Endothelial cell of umbilical vein (primary cell): ENCODE measurements at regions not wholly inside any gene's neighbourhood (a gene's known extent, or its start where the extent isn't known, plus 50 kb on each side); places are given as distances from the start of the nearest gene placed in this dataset.

Experiments used
- CTCF ChIP-seq, 2 donors: IDR thresholded peaks; 1 replicate in 1 of 2; 2 replicates in 1 of 2; pipeline ENCODE4 v1.5.1; 2011; ENCODE audit warnings: low read length in 2 of 2, mild to moderate bottlenecking in 2 of 2, moderate library complexity in 2 of 2, control low read depth in 1 of 2, inconsistent platforms in 1 of 2, low read depth in 1 of 2; ENCODE audit not compliant: insufficient read depth in 1 of 2; ENCODE audit errors: extremely low read depth in 1 of 2
- EZH2 ChIP-seq: IDR thresholded peaks from 2 replicates; pipeline ENCODE4 v1.6.1; 2012; ENCODE audit warnings: borderline replicate concordance, low read depth, mild to moderate bottlenecking, moderate library complexity, low read length, inconsistent platforms; ENCODE audit not compliant: severe bottlenecking
- FOS ChIP-seq: IDR thresholded peaks from 2 replicates; pipeline ENCODE4 v1.6.1; 2011; ENCODE audit warnings: mild to moderate bottlenecking, low read length, moderate library complexity, borderline replicate concordance; ENCODE audit not compliant: insufficient read depth
- GATA2 ChIP-seq: IDR thresholded peaks from 2 replicates; pipeline ENCODE4 v1.7.0; 2011; ENCODE audit warnings: low read depth, mild to moderate bottlenecking, moderate library complexity, mixed read lengths, low read length; ENCODE audit not compliant: insufficient read length, insufficient read depth
- JUN ChIP-seq: IDR thresholded peaks from 2 replicates; pipeline ENCODE4 v1.6.1; 2011; ENCODE audit warnings: borderline replicate concordance, low read depth; ENCODE audit not compliant: insufficient read length, insufficient read depth
- MAX ChIP-seq: IDR thresholded peaks from 2 replicates; pipeline ENCODE4 v1.6.1; 2011; ENCODE audit not compliant: insufficient read depth, insufficient read length
- POLR2A ChIP-seq: IDR thresholded peaks from 2 replicates; pipeline ENCODE4 v1.6.1; 2012; ENCODE audit warnings: low read depth, mild to moderate bottlenecking, control low read depth, low read length
- POLR2AphosphoS5 ChIP-seq: IDR thresholded peaks from 2 replicates; pipeline ENCODE4 v1.6.1; 2012; ENCODE audit warnings: low read depth, mild to moderate bottlenecking, control low read depth, low read length, moderate library complexity; ENCODE audit not compliant: insufficient read depth

DNA sequence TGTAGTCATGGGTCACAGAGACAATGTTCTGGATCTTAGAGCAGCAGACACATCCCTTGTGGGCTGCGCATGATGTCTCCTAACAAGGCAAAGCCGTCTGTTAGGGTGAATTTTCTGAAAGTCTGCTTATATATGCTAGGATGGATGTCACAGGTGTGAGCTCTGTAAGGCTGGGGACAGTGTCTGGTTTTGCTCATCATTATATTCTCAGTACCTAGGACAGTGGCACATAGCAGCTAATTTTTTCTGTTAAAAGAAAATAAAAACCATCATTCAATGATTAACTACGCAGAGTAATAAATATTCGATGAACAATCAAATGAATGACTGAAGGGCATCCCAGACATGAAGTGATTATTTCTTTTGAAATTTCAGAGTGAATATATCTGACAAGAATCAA is 52.9 kb upstream of the FAM169A start:
- TF ChIP-seq FOS: no peak
- no peak for TF ChIP-seq POLR2A
- TF ChIP-seq CTCF (IDR thresholded peaks at IDR 0.05; ENCODE audit: extremely low read depth in 1 of 2, insufficient read depth in 1 of 2, low read depth in 1 of 2, low read length in 2 of 2): no peak
- no peak for TF ChIP-seq POLR2AphosphoS5
- no peak for TF ChIP-seq GATA2
- no peak for TF ChIP-seq EZH2
- TF ChIP-seq MAX: no peak
- no peak for TF ChIP-seq JUN
